HepG2 (cell line): ENCODE measurements at regions not wholly inside any gene's neighbourhood (a gene's known extent, or its start where the extent isn't known, plus 50 kb on each side); places are given as distances from the start of the nearest gene placed in this dataset.

Source experiments
- ATAC-seq: fragments of 200-7000 bp; cut with Tn5 transposase; 3 replicates; pipeline ENCODE4 v1.9.1; 2020; ENCODE audit warnings: mild to moderate bottlenecking, moderate library complexity
- BruUV-seq: library from RNA; stranded (reverse); fragments of 400-500 nt; replicated peaks from 2 replicates; lab custom pipeline; 2021; lab: Mats Ljungman, UMichigan
- CTCF ChIA-PET: fragments of 300-600 bp; formaldehyde crosslinking; extraction: SDS; loops from one replicate; lab custom pipeline; 2021; ENCODE audit warnings: low total read pairs, inconsistent platforms, low intra/inter-chr PET ratio; lab: Yijun Ruan, JAX
- POLR2A ChIA-PET: fragments of 350-600 bp; sonication (Branson Sonifier 250); formaldehyde crosslinking; loops from one replicate; lab custom pipeline; 2020; ENCODE audit warnings: antibody characterized with exemption, inconsistent platforms; lab: Yijun Ruan, JAX
- DNase-seq: peaks from one replicate; pipeline ENCODE4 v3.0.0-alpha.2; 2015; ENCODE audit warnings: low spot score
- FAIRE-seq: peaks from 3 replicates; lab custom pipeline; 2011; peaks lifted over from hg19 to GRCh38; lab: Jason Lieb, UNC
- H2AFZ ChIP-seq: one replicate; pipeline ENCODE4 v1.6.1; 2011; ENCODE audit warnings: low read length, inconsistent platforms
- H3K27ac ChIP-seq: fragments of 300-600 bp; 3 replicates; pipeline ENCODE4 v1.8.0; 2011; ENCODE audit warnings: mixed run types, mild to moderate bottlenecking, mixed read lengths, low read length, inconsistent platforms; ENCODE audit not compliant: insufficient read depth; ENCODE audit errors: extremely low read length
- H3K27me3 ChIP-seq, 2 experiments: fragments of 200-600 bp in 1 of 2; 2 replicates in 1 of 2; 3 replicates in 1 of 2; pipeline versions ENCODE4 v1.6.0 to v1.8.0; 2011; ENCODE audit warnings: low read length in 2 of 2, mild to moderate bottlenecking in 2 of 2, moderate library complexity in 2 of 2, inconsistent platforms in 1 of 2; ENCODE audit not compliant: insufficient read depth in 2 of 2, control insufficient read depth in 1 of 2
- H3K36me3 ChIP-seq, 2 experiments: fragments of 200-600 bp in 1 of 2; replicated peaks in 1 of 2; 2 replicates in 1 of 2; 3 replicates in 1 of 2; pipeline versions ENCODE4 v1.5.1 to v1.8.0; 2011; ENCODE audit warnings: low read length in 2 of 2, inconsistent platforms in 1 of 2; ENCODE audit not compliant: insufficient read depth in 2 of 2, control insufficient read depth in 1 of 2
- H3K4me1 ChIP-seq: 2 replicates; pipeline ENCODE4 v1.5.1; 2012; ENCODE audit warnings: low read length, inconsistent platforms; ENCODE audit not compliant: insufficient read depth
- H3K4me2 ChIP-seq: 2 replicates; pipeline ENCODE4 v1.6.0; 2011; ENCODE audit warnings: low read depth, low read length, inconsistent platforms
- H3K4me3 ChIP-seq, 3 experiments: fragments of 200-600 bp in 1 of 3; sonication (generic), shearing (Covaris generic) in 1 of 3; replicated peaks in 1 of 3; 2 replicates each; pipeline ENCODE4 v1.5.1; 2011 to 2016; ENCODE audit warnings: low read length in 3 of 3, inconsistent platforms in 2 of 3, low read depth in 2 of 3, mild to moderate bottlenecking in 2 of 3, control low read depth in 1 of 3, mixed read lengths in 1 of 3; ENCODE audit not compliant: insufficient read depth in 1 of 3
- H3K79me2 ChIP-seq: one replicate; pipeline ENCODE4 v1.6.1; 2011; ENCODE audit warnings: low read length, inconsistent platforms; ENCODE audit not compliant: insufficient read depth
- H3K9ac ChIP-seq: 2 replicates; pipeline ENCODE4 v1.6.0; 2011; ENCODE audit warnings: mild to moderate bottlenecking, low read depth, low read length, inconsistent platforms; ENCODE audit not compliant: insufficient read depth
- H3K9me3 ChIP-seq: 2 replicates; pipeline ENCODE4 v1.5.1; 2012; ENCODE audit warnings: mild to moderate bottlenecking, low read length
- H4K20me1 ChIP-seq: 2 replicates; pipeline ENCODE4 v1.6.0; 2011; ENCODE audit warnings: inconsistent platforms, mild to moderate bottlenecking, low read length, moderate library complexity; ENCODE audit not compliant: insufficient read depth
- ATF7-NPFF ChIP-seq: sonication (generic); formaldehyde crosslinking; IDR thresholded peaks from 2 replicates; pipeline ENCODE4 v1.8.1; 2023; ENCODE audit warnings: mild to moderate bottlenecking, low read depth, missing genetic modification reagents, moderate library complexity
- CENPX ChIP-seq: sonication (generic); formaldehyde crosslinking; IDR thresholded peaks from 2 replicates; pipeline ENCODE4 v1.9.0; 2021; ENCODE audit warnings: mild to moderate bottlenecking, missing genetic modification reagents, moderate library complexity
- JDP2 ChIP-seq: sonication (generic); formaldehyde crosslinking; IDR thresholded peaks from 2 replicates; pipeline ENCODE4 v1.8.1; 2022; ENCODE audit warnings: missing genetic modification reagents, borderline replicate concordance
- THYN1 ChIP-seq: sonication (generic); formaldehyde crosslinking; IDR thresholded peaks from 2 replicates; pipeline ENCODE4 v1.8.1; 2023; ENCODE audit warnings: low read depth, mild to moderate bottlenecking, moderate library complexity, missing genetic modification reagents, borderline replicate concordance
- WGBS: methylation state at CpG from one replicate; pipeline ENCODE4 v1.1.6; 2017; ENCODE audit warnings: low lambda C conversion rate; 5-methylcytosine and 5-hydroxymethylcytosine counted together
- in situ Hi-C: cut with HindIII; loops from 2 replicates; pipeline ENCODE4 v1.10.0; 2017; ENCODE audit warnings: low pct_unique_long_range_greater_than_20kb; ENCODE audit not compliant: extremely low pct_ligation_motif_present
- intact Hi-C: fragments of 100-400 bp; cut with micrococcal nuclease; formaldehyde crosslinking; loops from one replicate; pipeline ENCODE4 v1.10.0; 2022; ENCODE audit not compliant: unreplicated experiment
- TF ChIP-seq, protein P1 (sequence below): sonication (generic); formaldehyde crosslinking; IDR thresholded peaks from 2 replicates; pipeline ENCODE4 v1.8.0; 2022; ENCODE audit warnings: missing genetic modification reagents, mild to moderate bottlenecking, inconsistent platforms, borderline replicate concordance
- TF ChIP-seq, protein P2 (sequence below): sonication (generic); formaldehyde crosslinking; IDR thresholded peaks from 2 replicates; pipeline ENCODE4 v1.8.0; 2022; ENCODE audit warnings: mild to moderate bottlenecking, missing genetic modification reagents, moderate library complexity

DNA sequence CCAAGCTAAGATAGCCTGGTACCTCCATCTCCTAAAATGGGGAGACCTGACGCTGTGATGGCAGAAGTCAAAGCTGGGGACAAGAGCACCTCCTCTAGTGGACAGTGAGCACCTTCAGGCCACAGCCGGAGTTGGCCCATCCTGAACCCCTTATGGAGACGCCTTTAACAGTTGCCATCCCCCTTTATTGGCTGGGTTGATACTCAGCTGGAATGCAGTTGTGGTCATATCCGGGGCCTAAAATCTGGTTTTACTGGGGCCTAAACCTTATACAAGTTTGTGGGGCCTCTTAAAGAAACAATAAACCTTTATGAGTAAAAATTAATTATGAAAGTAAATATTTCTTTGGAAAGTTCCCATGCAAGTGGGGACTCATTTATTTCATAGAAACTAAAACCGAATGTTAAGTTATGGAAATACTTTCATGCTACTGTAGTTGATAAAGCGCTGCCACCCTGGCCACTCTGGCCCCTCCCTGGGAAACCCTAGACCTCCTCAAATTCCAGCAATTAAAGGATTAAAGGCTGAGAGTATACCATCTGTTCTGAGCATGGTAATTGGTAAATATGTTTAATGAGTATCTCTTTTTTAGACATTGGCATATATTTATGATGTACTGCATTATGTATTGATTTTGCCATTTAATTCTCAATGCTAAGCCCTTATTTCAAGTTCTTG lies 95.1 kb upstream of the SASH1 start:
- Histone ChIP-seq H3K4me3 (no peak overlapping the region), H3K4me2 (no peak overlapping the region), H3K27ac (no peak overlapping the region), H3K9me3 (no peaks in the 10 kb centered on the region), H3K4me1 (no peaks in the 10 kb centered on the region), H3K79me2 (no peaks in the 10 kb centered on the region), H2AFZ (no peak overlapping the region), H4K20me1 (no peaks in the 10 kb centered on the region), H3K27me3 (no peaks in the 10 kb centered on the region), H3K36me3 (no peaks in the 10 kb centered on the region), H3K9ac (no peak overlapping the region)
- ChIA-PET CTCF (no interaction called here), POLR2A (no interaction called here)
- in situ Hi-C loops (no loop called here), intact Hi-C loops (no loop called here)
- 41% methylated on average over 6 of the region's 6 CpGs for WGBS
- DNase-seq (no peak), ATAC-seq (no peak), FAIRE-seq (no peak)
- TF ChIP-seq JDP2 (CRISPR knock-in tag) (no peak), ATF7-NPFF (CRISPR knock-in tag) (no peak), THYN1 (CRISPR knock-in tag) (no peak)
- no TSS peak for BruUV-seq

- no peak overlapping the region for H3K4me3 ChIP-seq
- ATAC-seq, result no peak
- no peak for FAIRE-seq
- 54% methylated on average over 6 of the region's 6 CpGs for WGBS
- no peaks in the 10 kb centered on the region for H4K20me1 ChIP-seq
- intact Hi-C loops (no loop called here), in situ Hi-C loops (no loop called here)
- no peaks in the 10 kb centered on the region for H3K4me1 ChIP-seq
- POLR2A ChIA-PET, result no interaction called here
- no peaks in the 10 kb centered on the region for H3K27me3 ChIP-seq
- H3K9ac ChIP-seq, result no peak overlapping the region
- no peaks in the 10 kb centered on the region for H3K79me2 ChIP-seq
- no peak overlapping the region for H2AFZ ChIP-seq
- no peak overlapping the region for H3K4me2 ChIP-seq
- no peaks in the 10 kb centered on the region for H3K36me3 ChIP-seq
- BruUV-seq, result no TSS peak
- H3K27ac ChIP-seq, result no peak overlapping the region
- TF ChIP-seq CENPX (CRISPR knock-in tag), result no peak
- TF ChIP-seq, protein P1, sequence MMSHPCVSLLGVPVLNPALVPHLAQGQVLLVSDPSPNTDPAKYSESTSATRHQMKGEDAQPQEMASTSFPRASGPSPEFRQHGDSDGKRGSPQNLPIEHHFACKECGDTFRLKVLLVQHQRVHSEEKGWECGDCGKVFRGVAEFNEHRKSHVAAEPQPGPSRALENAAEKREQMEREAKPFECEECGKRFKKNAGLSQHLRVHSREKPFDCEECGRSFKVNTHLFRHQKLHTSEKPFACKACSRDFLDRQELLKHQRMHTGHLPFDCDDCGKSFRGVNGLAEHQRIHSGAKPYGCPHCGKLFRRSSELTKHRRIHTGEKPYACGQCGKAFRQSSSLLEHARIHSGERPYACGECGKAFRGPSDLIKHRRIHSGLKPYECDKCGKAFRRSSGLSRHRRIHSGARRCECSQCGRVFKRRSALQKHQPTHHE, result no peak
- TF ChIP-seq, protein P2, sequence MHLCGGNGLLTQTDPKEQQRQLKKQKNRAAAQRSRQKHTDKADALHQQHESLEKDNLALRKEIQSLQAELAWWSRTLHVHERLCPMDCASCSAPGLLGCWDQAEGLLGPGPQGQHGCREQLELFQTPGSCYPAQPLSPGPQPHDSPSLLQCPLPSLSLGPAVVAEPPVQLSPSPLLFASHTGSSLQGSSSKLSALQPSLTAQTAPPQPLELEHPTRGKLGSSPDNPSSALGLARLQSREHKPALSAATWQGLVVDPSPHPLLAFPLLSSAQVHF (CRISPR knock-in tag), result no peak
- H3K9me3 ChIP-seq, result no peaks in the 10 kb centered on the region
- CTCF ChIA-PET, result no interaction called here
- no peak for DNase-seq
Measured at GRCh38 chr6:148249160-148249559, 93.5 kb upstream of the SASH1 start.
